Neural progenitor cell (in vitro differentiated cells): ENCODE measurements at regions not wholly inside any gene's neighbourhood (a gene's known extent, or its start where the extent isn't known, plus 50 kb on each side); places are given as distances from the start of the nearest gene placed in this dataset.

Experiments
- CTCF ChIP-seq: fragments of 200-600 bp; sonication (generic); IDR thresholded peaks from 2 replicates; pipeline ENCODE4 v1.5.1; 2017; ENCODE audit warnings: antibody characterized with exemption, mild to moderate bottlenecking
- EZH2 ChIP-seq: fragments of 200-600 bp; sonication (generic); IDR thresholded peaks from 2 replicates; pipeline ENCODE4 v1.6.1; 2017; ENCODE audit warnings: antibody characterized with exemption, mild to moderate bottlenecking, moderate library complexity

- TF ChIP-seq CTCF: no peak
- no peak for TF ChIP-seq EZH2
Observed at GRCh38 chr15:98438907-98439306, 209.4 kb upstream of the IGF1R start.
